Neutrophil (primary cell): ENCODE measurements at regions not wholly inside any gene's neighbourhood (a gene's known extent, or its start where the extent isn't known, plus 50 kb on each side); places are given as distances from the start of the nearest gene placed in this dataset.

Experiments
- H3K27ac ChIP-seq: fragments of 200-600 bp; sonication (generic); 2 replicates; pipeline ENCODE4 v1.5.1; 2016; ENCODE audit warnings: mild to moderate bottlenecking, moderate library complexity
- H3K27me3 ChIP-seq: fragments of 200-600 bp; sonication (generic); 2 replicates; pipeline ENCODE4 v1.6.0; 2016; ENCODE audit warnings: mild to moderate bottlenecking
- H3K36me3 ChIP-seq: fragments of 200-600 bp; sonication (generic); 2 replicates; pipeline ENCODE4 v1.5.1; 2017
- H3K4me1 ChIP-seq, 2 experiments: fragments of 200-600 bp in 1 of 2; sonication (generic) in 1 of 2; 1 replicate in 1 of 2; 2 replicates in 1 of 2; pipeline versions ENCODE4 v1.5.1 to v1.6.1; 2013 to 2016; ENCODE audit warnings: low read depth in 1 of 2, low read length in 1 of 2, mild to moderate bottlenecking in 1 of 2, moderate library complexity in 1 of 2; ENCODE audit not compliant: control insufficient read depth in 1 of 2, insufficient read depth in 1 of 2
- H3K4me3 ChIP-seq, 2 experiments: fragments of 200-600 bp in 1 of 2; sonication (generic) in 1 of 2; 1 replicate in 1 of 2; 2 replicates in 1 of 2; pipeline ENCODE4 v1.5.1; 2013 to 2016; ENCODE audit warnings: low read depth in 1 of 2, low read length in 1 of 2, mild to moderate bottlenecking in 1 of 2, moderate library complexity in 1 of 2
- H3K9me3 ChIP-seq: fragments of 200-600 bp; sonication (generic); 2 replicates; pipeline ENCODE4 v1.5.1; 2016
- TF ChIP-seq, protein P1 (sequence below): fragments of 200-600 bp; sonication (generic); IDR thresholded peaks from 2 replicates; pipeline ENCODE4 v1.5.1; 2016; ENCODE audit warnings: antibody characterized with exemption

- Histone ChIP-seq H3K27ac (no peak overlapping the region), H3K36me3 (no peaks in the 10 kb centered on the region), H3K4me3 (no peak overlapping the region), H3K4me1 (peaks cover 0 to 6% of the 10 kb centered on the region in 2 experiments), H3K27me3 (no peaks in the 10 kb centered on the region), H3K9me3 (no peaks in the 10 kb centered on the region)
- TF ChIP-seq, protein P1, sequence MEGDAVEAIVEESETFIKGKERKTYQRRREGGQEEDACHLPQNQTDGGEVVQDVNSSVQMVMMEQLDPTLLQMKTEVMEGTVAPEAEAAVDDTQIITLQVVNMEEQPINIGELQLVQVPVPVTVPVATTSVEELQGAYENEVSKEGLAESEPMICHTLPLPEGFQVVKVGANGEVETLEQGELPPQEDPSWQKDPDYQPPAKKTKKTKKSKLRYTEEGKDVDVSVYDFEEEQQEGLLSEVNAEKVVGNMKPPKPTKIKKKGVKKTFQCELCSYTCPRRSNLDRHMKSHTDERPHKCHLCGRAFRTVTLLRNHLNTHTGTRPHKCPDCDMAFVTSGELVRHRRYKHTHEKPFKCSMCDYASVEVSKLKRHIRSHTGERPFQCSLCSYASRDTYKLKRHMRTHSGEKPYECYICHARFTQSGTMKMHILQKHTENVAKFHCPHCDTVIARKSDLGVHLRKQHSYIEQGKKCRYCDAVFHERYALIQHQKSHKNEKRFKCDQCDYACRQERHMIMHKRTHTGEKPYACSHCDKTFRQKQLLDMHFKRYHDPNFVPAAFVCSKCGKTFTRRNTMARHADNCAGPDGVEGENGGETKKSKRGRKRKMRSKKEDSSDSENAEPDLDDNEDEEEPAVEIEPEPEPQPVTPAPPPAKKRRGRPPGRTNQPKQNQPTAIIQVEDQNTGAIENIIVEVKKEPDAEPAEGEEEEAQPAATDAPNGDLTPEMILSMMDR, result no peak
Observed at GRCh38 chr13:36552334-36552733, 120.0 kb downstream of the CCNA1 start.

DNA sequence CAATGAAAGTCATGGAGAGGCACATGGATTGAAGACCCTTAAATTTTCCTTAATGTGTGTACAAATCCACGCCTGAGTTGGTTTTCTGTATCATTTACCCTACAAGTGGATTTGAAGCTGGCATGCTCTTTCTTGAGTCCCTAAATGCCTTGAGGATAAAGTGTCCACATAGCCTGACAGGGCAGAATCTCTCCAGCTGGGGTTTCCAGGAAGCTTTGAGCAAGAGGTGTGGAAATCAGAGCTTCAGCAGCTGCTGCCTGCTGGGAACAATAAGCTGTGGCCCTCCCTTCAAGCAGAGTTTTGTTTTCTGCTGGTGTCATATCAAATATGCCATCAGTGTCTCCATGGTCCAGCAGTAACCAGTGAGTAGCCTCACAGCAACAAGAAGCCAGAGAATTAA is 120.3 kb upstream of the SERTM1 start:
- TF ChIP-seq, protein P1, result no peak
- Histone ChIP-seq H3K36me3 (no peaks in the 10 kb centered on the region), H3K4me3 (no peak overlapping the region), H3K4me1 (peaks cover 0 to 6% of the 10 kb centered on the region in 2 experiments), H3K27ac (no peak overlapping the region), H3K27me3 (no peaks in the 10 kb centered on the region), H3K9me3 (no peaks in the 10 kb centered on the region)

DNA sequence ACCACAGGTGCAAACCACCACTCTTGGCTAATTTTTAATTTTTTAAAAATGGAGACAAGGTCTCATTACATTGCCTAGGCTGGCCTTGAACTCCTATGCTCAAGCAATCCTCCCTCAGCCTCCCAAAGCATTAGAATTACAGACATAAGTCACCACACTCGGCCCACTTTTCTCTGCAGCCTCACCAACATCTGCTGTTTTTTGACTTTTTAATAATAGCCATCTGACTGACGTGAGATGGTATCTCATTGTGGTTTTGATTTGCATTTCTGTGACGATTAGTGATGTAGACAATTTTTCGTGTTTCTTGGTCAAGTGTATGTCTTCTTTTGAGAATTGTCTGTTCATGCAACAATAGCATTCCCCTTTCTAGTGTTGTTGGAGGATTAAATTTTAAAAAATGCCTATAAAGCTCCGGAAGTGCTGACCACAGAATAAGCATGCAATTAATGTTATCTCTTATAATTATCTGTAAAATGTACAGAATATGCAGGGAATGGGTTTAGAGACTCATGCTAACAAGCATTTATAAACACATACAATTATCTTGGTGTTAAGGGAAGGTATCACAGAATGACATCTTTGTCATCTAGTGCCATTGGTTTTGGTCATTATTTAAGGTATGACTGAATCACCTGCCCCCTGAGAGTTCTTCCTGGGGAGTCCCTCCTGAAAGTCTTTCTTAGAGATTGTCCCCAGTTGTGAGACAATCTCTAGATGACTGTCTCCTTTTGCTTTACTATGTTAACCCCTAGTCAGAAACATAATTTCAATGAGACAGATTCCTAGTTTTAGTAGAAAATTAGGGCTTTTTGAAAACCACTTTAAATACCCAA is 118.5 kb upstream of the SERTM1 start:
- Histone ChIP-seq H3K9me3 (no peaks in the 10 kb centered on the region), H3K4me1 (peaks cover 0 to 6% of the 10 kb centered on the region in 2 experiments), H3K27me3 (no peaks in the 10 kb centered on the region), H3K36me3 (no peaks in the 10 kb centered on the region), H3K4me3 (no peak overlapping the region), H3K27ac (no peak overlapping the region)
- TF ChIP-seq, protein P1, result no peak

DNA sequence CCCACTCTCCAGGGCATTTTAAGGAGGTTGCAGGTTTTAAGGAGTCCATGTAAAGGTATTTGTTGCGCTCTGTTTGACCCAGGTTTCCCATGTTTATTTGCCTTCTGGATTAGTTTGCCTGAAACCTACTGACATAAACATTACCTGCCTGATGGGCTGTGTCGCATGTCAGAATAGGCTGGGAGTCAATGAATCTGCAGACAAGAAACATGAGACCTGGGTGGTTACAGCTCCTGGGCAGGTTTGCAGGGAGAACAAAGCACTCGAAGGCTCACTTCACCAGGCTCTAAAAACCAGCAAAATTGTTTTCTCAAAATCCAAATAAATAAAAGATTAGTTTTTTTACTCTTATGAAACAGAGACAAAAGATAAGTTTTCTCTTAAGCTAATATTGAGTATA is 114.4 kb upstream of the SERTM1 start:
- H3K4me1 ChIP-seq, result no peaks in the 10 kb centered on the region
- H3K4me3 ChIP-seq, result no peak overlapping the region
- H3K36me3 ChIP-seq, result no peaks in the 10 kb centered on the region
- H3K27me3 ChIP-seq, result no peaks in the 10 kb centered on the region
- H3K9me3 ChIP-seq, result no peaks in the 10 kb centered on the region
- TF ChIP-seq, protein P1, result no peak
- H3K27ac ChIP-seq, result no peak overlapping the region

DNA sequence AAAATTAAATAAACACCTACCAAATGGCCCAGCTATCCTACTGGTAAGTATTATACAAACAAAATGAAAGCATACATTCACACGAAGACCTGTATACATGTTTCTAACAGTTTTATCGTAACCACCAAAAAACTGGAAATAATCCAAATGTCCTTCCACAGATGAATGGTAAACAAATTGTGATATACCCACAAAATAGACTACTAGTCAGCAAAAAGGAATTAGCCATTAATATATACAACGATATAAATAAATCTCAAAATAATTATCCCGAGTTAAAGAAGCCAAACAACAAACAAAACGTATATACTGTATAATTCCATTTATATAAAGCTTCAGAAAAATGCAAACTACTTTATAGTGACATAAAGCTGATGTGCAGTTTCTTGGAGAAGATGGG is 106.3 kb upstream of the SERTM1 start:
- TF ChIP-seq, protein P1, result no peak
- Histone ChIP-seq H3K4me3 (no peak overlapping the region), H3K9me3 (no peaks in the 10 kb centered on the region), H3K36me3 (no peaks in the 10 kb centered on the region), H3K27ac (no peak overlapping the region), H3K27me3 (no peaks in the 10 kb centered on the region), H3K4me1 (no peaks in the 10 kb centered on the region)
